ENCODE measurements at regions not wholly inside any gene's neighbourhood (a gene's known extent, or its start where the extent isn't known, plus 50 kb on each side); places are given as distances from the start of the nearest gene placed in this dataset.
A peak's percentile ranks its signal among the peaks of the same experiment; 100 is the strongest.
"Not testable (repeated sequence)": the region's sequence is repeated elsewhere in the genome, so short reads cannot be mapped to it uniquely, and the experiment has no call there.

GRCh38 chr3:82163907-82164520, 402.6 kb upstream of the GBE1 start:
- no peak for DNase-seq (ENCODE audit: low read depth)
- H3K4me3 ChIP-seq (ENCODE audit: low read depth, low read length): no peak overlapping the region

GRCh38 chr3:82157952-82158351, 396.5 kb upstream of the GBE1 start:
- DNase-seq (ENCODE audit: low read depth): peak; percentile 70
- H3K4me3 ChIP-seq (ENCODE audit: low read depth, low read length): no peak overlapping the region

GRCh38 chr3:82153892-82154291, 392.4 kb upstream of the GBE1 start:
- DNase-seq (ENCODE audit: low read depth): not testable (repeated sequence)

GRCh38 chr3:82145742-82146141, 384.3 kb upstream of the GBE1 start:
- DNase-seq (ENCODE audit: low read depth): no peak
- no peak overlapping the region for H3K4me3 ChIP-seq (ENCODE audit: low read depth, low read length)

More at GRCh38 chr3:82153892-82154291, 392.4 kb upstream of the GBE1 start:
- H3K4me3 ChIP-seq (ENCODE audit: low read depth, low read length): not testable (repeated sequence)

GRCh38 chr3:82144811-82145210, 383.4 kb upstream of the GBE1 start:
- DNase-seq (ENCODE audit: low read depth): no peak
- H3K4me3 ChIP-seq (ENCODE audit: low read depth, low read length): no peak overlapping the region

GRCh38 chr3:82143661-82144412, 382.4 kb upstream of the GBE1 start:
- no peak overlapping the region for H3K4me3 ChIP-seq (ENCODE audit: low read depth, low read length)
- no peak for DNase-seq (ENCODE audit: low read depth)

- DNase-seq (ENCODE audit: low read depth): no peak
- H3K4me3 ChIP-seq (ENCODE audit: low read depth, low read length): no peak overlapping the region
Measured at GRCh38 chr3:82141592-82141991, 380.1 kb upstream of the GBE1 start.

GRCh38 chr3:82137861-82138260, 376.4 kb upstream of the GBE1 start:
- DNase-seq (ENCODE audit: low read depth): no peak
- H3K4me3 ChIP-seq (ENCODE audit: low read depth, low read length): no peak overlapping the region

- no peak for DNase-seq (ENCODE audit: low read depth)
- no peak overlapping the region for H3K4me3 ChIP-seq (ENCODE audit: low read depth, low read length)
Measured at GRCh38 chr3:82137050-82137449, 375.6 kb upstream of the GBE1 start.

GRCh38 chr3:82133070-82133606, 371.7 kb upstream of the GBE1 start:
- H3K4me3 ChIP-seq (ENCODE audit: low read depth, low read length): no peak overlapping the region
- peak; percentile 22 for DNase-seq (ENCODE audit: low read depth)

GRCh38 chr3:82132210-82133069, 371.0 kb upstream of the GBE1 start:
- no peak for DNase-seq (ENCODE audit: low read depth)
- no peak overlapping the region for H3K4me3 ChIP-seq (ENCODE audit: low read depth, low read length)

- DNase-seq (ENCODE audit: low read depth): no peak
- H3K4me3 ChIP-seq (ENCODE audit: low read depth, low read length): no peak overlapping the region
Measured at GRCh38 chr3:82130046-82130445, 368.6 kb upstream of the GBE1 start.

- DNase-seq (ENCODE audit: low read depth): no peak
- H3K4me3 ChIP-seq (ENCODE audit: low read depth, low read length): no peak overlapping the region
Measured at GRCh38 chr3:82129221-82129801, 367.9 kb upstream of the GBE1 start.

- no peak for DNase-seq (ENCODE audit: low read depth)
- no peak overlapping the region for H3K4me3 ChIP-seq (ENCODE audit: low read depth, low read length)
Measured at GRCh38 chr3:82128271-82128670, 366.8 kb upstream of the GBE1 start.

GRCh38 chr3:82122554-82123345, 361.3 kb upstream of the GBE1 start:
- DNase-seq (ENCODE audit: low read depth): no peak
- H3K4me3 ChIP-seq (ENCODE audit: low read depth, low read length): no peak overlapping the region

GRCh38 chr3:82114589-82114988, 353.1 kb upstream of the GBE1 start:
- H3K4me3 ChIP-seq (ENCODE audit: low read depth, low read length): no peak overlapping the region
- DNase-seq (ENCODE audit: low read depth): no peak

- H3K4me3 ChIP-seq (ENCODE audit: low read depth, low read length); DNase-seq (ENCODE audit: low read depth): not testable (repeated sequence)
Measured at GRCh38 chr3:82110721-82111120, 349.3 kb upstream of the GBE1 start.

GRCh38 chr3:82103241-82103640, 341.8 kb upstream of the GBE1 start:
- DNase-seq (ENCODE audit: low read depth): no peak
- H3K4me3 ChIP-seq (ENCODE audit: low read depth, low read length): no peak overlapping the region

GRCh38 chr3:82100378-82100777, 338.9 kb upstream of the GBE1 start:
- DNase-seq (ENCODE audit: low read depth): no peak
- no peak overlapping the region for H3K4me3 ChIP-seq (ENCODE audit: low read depth, low read length)

Measured in skeletal muscle cell (primary cell).